ENCODE measurements at regions not wholly inside any gene's neighbourhood (a gene's known extent, or its start where the extent isn't known, plus 50 kb on each side); places are given as distances from the start of the nearest gene placed in this dataset.

GRCh38 chr9:27799326-27799725, 226.0 kb upstream of the C9orf72 start:
- Histone ChIP-seq H4K5ac (ENCODE audit: low read depth, low read length) (no peak overlapping the region), H3K4me3 (ENCODE audit: insufficient read depth, low read depth, low read length) (no peak overlapping the region), H2BK20ac (ENCODE audit: low read depth, low read length) (no peak overlapping the region), H2BK15ac (ENCODE audit: low read depth, low read length) (no peak overlapping the region), H2BK120ac (ENCODE audit: low read depth, low read length) (no peak overlapping the region), H3K27me3 (ENCODE audit: control insufficient read depth, insufficient read depth, low read length) (no peaks in the 10 kb centered on the region), H3K79me1 (ENCODE audit: low read depth in 1 of 2, low read length in 2 of 2) (no peaks in the 10 kb centered on the region), H3K9me3 (ENCODE audit: control insufficient read depth, insufficient read depth, low read length) (no peaks in the 10 kb centered on the region), H3K14ac (replicated peaks; ENCODE audit: low read depth, low read length) (no peak overlapping the region), H3K36me3 (ENCODE audit: control insufficient read depth, insufficient read depth, low read length) (no peaks in the 10 kb centered on the region), H2AFZ (replicated peaks; ENCODE audit: low read length, poor library complexity) (no peak overlapping the region), H3K4me1 (ENCODE audit: control insufficient read depth, insufficient read depth, low read length) (no peaks in the 10 kb centered on the region), H4K20me1 (ENCODE audit: insufficient read depth, low read length) (no peaks in the 10 kb centered on the region), H3K27ac (ENCODE audit: insufficient read depth, low read length) (no peak overlapping the region), H3K4ac (ENCODE audit: low read depth, low read length) (no peak overlapping the region), H3K4me2 (ENCODE audit: low read depth, low read length) (no peak overlapping the region), H4K91ac (ENCODE audit: insufficient read depth, low read depth, low read length) (no peak overlapping the region), H3K23ac (ENCODE audit: low read depth, low read length) (no peak overlapping the region), H3K9me1 (ENCODE audit: insufficient read depth, low read length) (no peaks in the 10 kb centered on the region), H3K56ac (ENCODE audit: extremely low read depth, insufficient read depth, low read length) (no peak overlapping the region), H2AK5ac (ENCODE audit: low read depth, low read length) (no peak overlapping the region), H4K8ac (ENCODE audit: low read depth in 2 of 2, low read length in 2 of 2) (no peak overlapping the region), H2BK5ac (ENCODE audit: low read depth, low read length, poor library complexity, severe bottlenecking) (no peak overlapping the region), H3K9ac (ENCODE audit: low read depth, low read length) (no peak overlapping the region), H2AK9ac (replicated peaks; ENCODE audit: low read depth, low read length, poor library complexity) (no peak overlapping the region), H3K18ac (ENCODE audit: low read depth, low read length) (no peak overlapping the region)
- ATAC-seq (ENCODE audit: low read depth): no peak
- DNase-seq: no peak
- ChIA-PET CTCF (no interaction called here), POLR2A (ENCODE audit: unreplicated experiment) (no interaction called here)
- no CpG with 5 or more reads among the region's 1 CpG for WGBS, 2 experiments (ENCODE audit: extremely low coverage in 2 of 2, insufficient read length in 1 of 2)
- dilution Hi-C loops (cut with HindIII; ENCODE audit: low sequenced_read_pairs, unreplicated experiment): no loop called here
- in situ Hi-C loops (cut with MboI; ENCODE audit: low sequenced_read_pairs): no loop called here
- intact Hi-C loops (cut with micrococcal nuclease): no loop called here
- no TSS peak for BruUV-seq (replicated peaks)
- TF ChIP-seq MXI1 (IDR thresholded peaks at IDR 0.05; ENCODE audit: borderline replicate concordance, low read depth, low read length) (no peak), ELK1 (IDR thresholded peaks at IDR 0.05; ENCODE audit: borderline replicate concordance, low read depth, low read length) (no peak), RFX5 (IDR thresholded peaks at IDR 0.05; ENCODE audit: low read depth, low read length) (no peak), MAZ (IDR thresholded peaks at IDR 0.05; ENCODE audit: borderline replicate concordance, low read depth, low read length) (no peak), CHD1 (IDR thresholded peaks at IDR 0.05; ENCODE audit: low read depth, low read length) (no peak), BHLHE40 (IDR thresholded peaks at IDR 0.05; ENCODE audit: low read depth, low read length) (no peak), SMC3 (IDR thresholded peaks at IDR 0.05; ENCODE audit: low read depth, low read length) (no peak), NFE2L2 (IDR thresholded peaks at IDR 0.05; ENCODE audit: low read depth, low read length) (no peak), POLR2A (IDR thresholded peaks at IDR 0.05; ENCODE audit: low read depth, low read length) (no peak), RCOR1 (IDR thresholded peaks at IDR 0.05; ENCODE audit: insufficient replicate concordance, low read length) (no peak), CTCF (conservative IDR thresholded peaks at IDR 0.05; ENCODE audit: low read depth, low read length) (no peak), MAFK (IDR thresholded peaks at IDR 0.05; ENCODE audit: low read depth, low read length) (no peak), CEBPB (IDR thresholded peaks at IDR 0.05; ENCODE audit: low read depth, low read length) (no peak), FOS (IDR thresholded peaks at IDR 0.05; ENCODE audit: low read depth, low read length) (no peak), RAD21 (IDR thresholded peaks at IDR 0.05; ENCODE audit: low read length) (no peak), USF2 (IDR thresholded peaks at IDR 0.05; ENCODE audit: low read depth, low read length) (no peak)
